IMR-90 (cell line): ENCODE measurements at regions not wholly inside any gene's neighbourhood (a gene's known extent, or its start where the extent isn't known, plus 50 kb on each side); places are given as distances from the start of the nearest gene placed in this dataset.

ENCODE experiments used
- TF ChIP-seq, protein P1 (sequence below): fragments of 150-350 bp; IDR thresholded peaks from 2 replicates; pipeline ENCODE4 v1.6.1; 2017; ENCODE audit warnings: mild to moderate bottlenecking, antibody characterized with exemption, low read length, low read depth

DNA sequence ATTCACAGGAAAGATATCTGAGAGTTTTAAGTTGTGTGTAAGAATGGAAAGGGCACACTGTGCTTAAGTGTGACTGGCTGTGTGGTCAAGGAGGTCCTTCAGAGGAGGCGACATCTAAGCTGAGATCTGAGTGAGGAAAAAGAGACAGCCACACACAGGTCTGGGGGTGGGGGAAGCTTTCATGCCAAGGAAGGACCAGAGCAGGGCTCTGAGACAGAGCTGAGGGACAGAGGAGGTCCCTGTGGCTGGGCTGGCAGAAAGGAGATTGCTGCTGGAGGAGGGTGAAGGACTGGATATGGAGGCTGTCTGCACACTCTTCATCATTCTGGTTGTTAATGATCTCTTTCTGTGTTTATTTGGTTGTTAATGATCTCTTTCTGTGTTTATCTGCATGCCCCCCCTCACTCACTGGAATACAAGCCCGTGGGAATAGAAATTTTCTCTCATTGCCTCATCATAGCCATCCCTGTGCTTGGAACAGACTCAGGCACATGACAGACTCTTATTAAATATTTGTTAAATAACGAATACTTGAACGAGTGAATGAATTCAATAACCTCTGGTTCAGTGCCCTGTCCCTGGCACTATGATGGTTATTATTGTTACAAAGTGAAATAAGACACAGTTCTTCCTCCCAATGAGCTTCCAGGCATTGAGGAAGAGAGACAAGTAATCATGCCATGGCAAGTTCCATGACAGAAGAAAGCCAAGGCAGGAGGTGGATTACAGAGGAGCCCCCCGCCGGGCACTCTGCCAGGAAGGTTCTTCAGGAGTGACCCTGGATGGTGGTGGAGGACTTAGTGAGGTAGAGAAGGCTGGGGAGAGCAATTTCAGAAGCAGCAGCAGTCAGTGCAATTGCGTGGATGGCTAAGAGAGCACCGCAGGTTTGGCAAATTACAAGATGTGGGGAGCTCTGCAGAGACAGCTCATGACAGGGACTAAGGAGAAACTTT is 399.4 kb upstream of the HS6ST1 start (continued):
- TF ChIP-seq, protein P1, sequence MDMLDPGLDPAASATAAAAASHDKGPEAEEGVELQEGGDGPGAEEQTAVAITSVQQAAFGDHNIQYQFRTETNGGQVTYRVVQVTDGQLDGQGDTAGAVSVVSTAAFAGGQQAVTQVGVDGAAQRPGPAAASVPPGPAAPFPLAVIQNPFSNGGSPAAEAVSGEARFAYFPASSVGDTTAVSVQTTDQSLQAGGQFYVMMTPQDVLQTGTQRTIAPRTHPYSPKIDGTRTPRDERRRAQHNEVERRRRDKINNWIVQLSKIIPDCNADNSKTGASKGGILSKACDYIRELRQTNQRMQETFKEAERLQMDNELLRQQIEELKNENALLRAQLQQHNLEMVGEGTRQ: no peak
